A673 (cell line): ENCODE measurements at regions not wholly inside any gene's neighbourhood (a gene's known extent, or its start where the extent isn't known, plus 50 kb on each side); places are given as distances from the start of the nearest gene placed in this dataset.
A peak's percentile ranks its signal among the peaks of the same experiment; 100 is the strongest.
"Not testable (repeated sequence)": the region's sequence is repeated elsewhere in the genome, so short reads cannot be mapped to it uniquely, and the experiment has no call there.

Experiments
- BruUV-seq: library from RNA; stranded (reverse); fragments of 400-500 nt; replicated peaks from 2 replicates; lab custom pipeline; 2021; lab: Mats Ljungman, UMichigan
- CTCF ChIA-PET: fragments of 300-600 bp; sonication (Branson Sonifier 250); formaldehyde crosslinking; loops from one replicate; lab custom pipeline; 2022; ENCODE audit warnings: antibody characterized with exemption; lab: Charles Lee
- POLR2A ChIA-PET: fragments of 300-600 bp; sonication (Branson Sonifier 250); formaldehyde crosslinking; loops from one replicate; lab custom pipeline; 2022; ENCODE audit warnings: antibody characterized with exemption; ENCODE audit not compliant: low non-redundant PET; lab: Charles Lee
- DNase-seq: peaks from one replicate; pipeline ENCODE4 v3.0.0-alpha.2; 2015; ENCODE audit warnings: low spot score
- H3K27ac ChIP-seq: fragments of 200-600 bp; sonication (generic); 2 replicates; pipeline ENCODE4 v1.5.1; 2016; ENCODE audit warnings: mixed run types, low read depth, mild to moderate bottlenecking, mixed read lengths, antibody characterized with exemption, low read length; ENCODE audit not compliant: poor library complexity, severe bottlenecking
- H3K27me3 ChIP-seq: fragments of 200-600 bp; sonication (generic); replicated peaks from 2 replicates; pipeline ENCODE4 v1.6.1; 2017; ENCODE audit warnings: mixed run types, low read depth, mild to moderate bottlenecking, mixed read lengths, antibody characterized with exemption, low read length; ENCODE audit not compliant: insufficient read depth, poor library complexity
- H3K36me3 ChIP-seq: fragments of 200-600 bp; sonication (generic); 2 replicates; pipeline ENCODE4 v1.6.1; 2016; ENCODE audit warnings: mixed run types, mild to moderate bottlenecking, mixed read lengths, antibody characterized with exemption, low read length; ENCODE audit not compliant: insufficient read depth, poor library complexity, severe bottlenecking
- H3K4me1 ChIP-seq: fragments of 200-600 bp; sonication (generic); 2 replicates; pipeline ENCODE4 v1.6.1; 2017; ENCODE audit warnings: mixed run types, mild to moderate bottlenecking, mixed read lengths, antibody characterized with exemption, low read length; ENCODE audit not compliant: insufficient read depth, poor library complexity, severe bottlenecking
- H3K4me3 ChIP-seq: fragments of 200-600 bp; sonication (generic); 2 replicates; pipeline ENCODE4 v1.5.1; 2016; ENCODE audit warnings: low read depth, mixed run types, mild to moderate bottlenecking, mixed read lengths, low read length; ENCODE audit not compliant: poor library complexity, severe bottlenecking
- H3K9me3 ChIP-seq: fragments of 200-600 bp; sonication (generic); 2 replicates; pipeline ENCODE4 v1.6.1; 2016; ENCODE audit warnings: mixed run types, low read depth, mild to moderate bottlenecking, mixed read lengths, antibody characterized with exemption, low read length; ENCODE audit not compliant: poor library complexity, severe bottlenecking
- CTCF ChIP-seq: fragments of 300-800, 200-600 bp; sonication (generic); conservative IDR thresholded peaks from 2 replicates; pipeline ENCODE4 v1.5.1; 2017; ENCODE audit warnings: low read depth, mild to moderate bottlenecking, antibody characterized with exemption, low read length, moderate library complexity, mixed read lengths
- EZH2 ChIP-seq: fragments of 200-600 bp; sonication (generic); IDR thresholded peaks from 2 replicates; pipeline ENCODE4 v1.6.1; 2017; ENCODE audit warnings: borderline replicate concordance, low read depth, mild to moderate bottlenecking, mixed read lengths, antibody characterized with exemption, low read length; ENCODE audit not compliant: poor library complexity, severe bottlenecking
- intact Hi-C: fragments of 100-400 bp; cut with micrococcal nuclease; formaldehyde crosslinking; loops from one replicate; pipeline ENCODE4 v1.10.0; 2022; ENCODE audit not compliant: unreplicated experiment

GRCh38 chr14:53218161-53218560, 65.0 kb upstream of the DDHD1 start:
- intact Hi-C loops: no loop called here
- H3K36me3 ChIP-seq: no peaks in the 10 kb centered on the region
- no TSS peak for BruUV-seq
- H3K27ac ChIP-seq: no peak overlapping the region
- ChIA-PET CTCF (no interaction called here), POLR2A (no interaction called here)
- no peak for TF ChIP-seq CTCF
- no peak for TF ChIP-seq EZH2
- no peaks in the 10 kb centered on the region for H3K9me3 ChIP-seq
- no peak for DNase-seq
- no peaks in the 10 kb centered on the region for H3K4me1 ChIP-seq
- peak overlapping the region; percentile 56 for H3K4me3 ChIP-seq
- no peaks in the 10 kb centered on the region for H3K27me3 ChIP-seq

- Histone ChIP-seq H3K4me1 (no peaks in the 10 kb centered on the region), H3K27ac (no peak overlapping the region), H3K9me3 (no peaks in the 10 kb centered on the region), H3K27me3 (no peaks in the 10 kb centered on the region), H3K4me3 (peak overlapping the region; percentile 56), H3K36me3 (no peaks in the 10 kb centered on the region)
- peak; percentile 79 for DNase-seq
- POLR2A ChIA-PET: no interaction called here
- TF ChIP-seq EZH2 (no peak), CTCF (peak; percentile 44)
- no TSS peak for BruUV-seq
- CTCF ChIA-PET: no interaction called here
- intact Hi-C loops: no loop called here
Observed at GRCh38 chr14:53217316-53217994, 64.3 kb upstream of the DDHD1 start.

- BruUV-seq, H3K36me3 ChIP-seq, CTCF ChIA-PET, H3K27ac ChIP-seq, H3K27me3 ChIP-seq, H3K9me3 ChIP-seq, POLR2A ChIA-PET, H3K4me1 ChIP-seq, DNase-seq, intact Hi-C loops: not testable (repeated sequence)
- H3K4me3 ChIP-seq: peak overlapping the region; percentile 56
Observed at GRCh38 chr14:53216955-53217315, 63.8 kb upstream of the DDHD1 start.

GRCh38 chr14:53216478-53216877, 63.4 kb upstream of the DDHD1 start:
- POLR2A ChIA-PET, H3K36me3 ChIP-seq, intact Hi-C loops, H3K27ac ChIP-seq, DNase-seq, CTCF ChIA-PET, H3K27me3 ChIP-seq, BruUV-seq, H3K4me3 ChIP-seq, H3K9me3 ChIP-seq, H3K4me1 ChIP-seq: not testable (repeated sequence)
